ENCODE measurements at regions not wholly inside any gene's neighbourhood (a gene's known extent, or its start where the extent isn't known, plus 50 kb on each side); places are given as distances from the start of the nearest gene placed in this dataset.

DNA sequence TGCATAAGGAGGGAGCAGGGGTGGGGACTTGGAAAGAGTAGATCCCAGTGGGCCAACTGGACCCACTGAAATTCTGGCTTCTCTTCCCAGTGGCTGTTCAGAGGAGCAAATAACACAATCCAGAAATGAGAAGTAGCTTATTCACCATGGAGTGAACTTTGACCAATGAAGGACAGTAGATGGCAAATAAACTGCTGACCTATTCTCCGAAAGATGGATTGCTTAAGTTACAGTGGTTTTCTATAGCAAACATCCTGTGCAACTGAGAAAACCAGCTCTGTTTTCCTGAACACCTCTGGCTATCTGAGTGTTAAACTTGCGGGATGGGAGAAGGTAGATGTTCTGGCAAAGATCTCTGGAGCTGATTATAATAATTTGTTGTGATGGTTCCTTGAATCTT, 325.1 kb downstream of the SPATA31D1 start:
- Histone ChIP-seq H3K4me1 (no peaks in the 10 kb centered on the region), H3K4me3 (no peak overlapping the region), H3K27ac (no peak overlapping the region), H3K27me3 (no peaks in the 10 kb centered on the region), H3K9me3 (no peaks in the 10 kb centered on the region), H3K36me3 (no peaks in the 10 kb centered on the region)
- 83 to 90% methylated on average over 1 to 2 of the region's 2 CpGs for WGBS, 2 donors (ENCODE audit: low coverage in 1 of 2)
- intact Hi-C loops (cut with DNase I; ENCODE audit: low total_unique reads) (no loop called here), in situ Hi-C loops (cut with MboI; ENCODE audit: low pct_ligation_motif_present in 1 of 4, low pct_unique_long_range_greater_than_20kb in 1 of 4, low sequenced_read_pairs in 3 of 4) (loop anchor here in 1 of 4 donors (25.0 kb wide), 1 partner anchor 101 kb away; no protein-coding TSS in a partner anchor)
- DNase-seq = no peak
- TF ChIP-seq POLR2AphosphoS5 (IDR thresholded peaks at IDR 0.05) (no peak), EP300 (IDR thresholded peaks at IDR 0.05; ENCODE audit: low read depth) (no peak)

- no peak overlapping the region for H3K27ac ChIP-seq
- no peak overlapping the region for H3K4me3 ChIP-seq
- intact Hi-C loops (cut with DNase I; ENCODE audit: low total_unique reads) (no loop called here), in situ Hi-C loops (cut with MboI; ENCODE audit: low pct_ligation_motif_present in 1 of 4, low pct_unique_long_range_greater_than_20kb in 1 of 4, low sequenced_read_pairs in 3 of 4) (loop anchor here in 1 of 4 donors (25.0 kb wide), 1 partner anchor 108 kb away; no protein-coding TSS in a partner anchor)
- H3K36me3 ChIP-seq = no peaks in the 10 kb centered on the region
- no peaks in the 10 kb centered on the region for H3K9me3 ChIP-seq
- H3K27me3 ChIP-seq = no peaks in the 10 kb centered on the region
- H3K4me1 ChIP-seq = no peaks in the 10 kb centered on the region
- WGBS, 2 donors (ENCODE audit: low coverage in 1 of 2) = 10 to 57% methylated on average over 1 of the region's 1 CpG
- no peak for DNase-seq
- TF ChIP-seq CTCF (IDR thresholded peaks at IDR 0.05) (no peak), POLR2A (IDR thresholded peaks at IDR 0.05) (no peak), EP300 (IDR thresholded peaks at IDR 0.05; ENCODE audit: low read depth) (no peak), POLR2AphosphoS5 (IDR thresholded peaks at IDR 0.05) (no peak)
These were observed 332.0 kb downstream of the SPATA31D1 start for GRCh38 chr9:82320566-82320965.

GRCh38 chr9:82325907-82326306, 337.3 kb downstream of the SPATA31D1 start:
- WGBS, 2 donors (ENCODE audit: low coverage in 1 of 2) = 92% methylated on average over 2 of the region's 2 CpGs
- in situ Hi-C loops (cut with MboI; ENCODE audit: low pct_ligation_motif_present in 1 of 4, low pct_unique_long_range_greater_than_20kb in 1 of 4, low sequenced_read_pairs in 3 of 4) (no loop called here), intact Hi-C loops (cut with DNase I; ENCODE audit: low total_unique reads) (no loop called here)
- TF ChIP-seq POLR2AphosphoS5 (IDR thresholded peaks at IDR 0.05) (no peak), EP300 (IDR thresholded peaks at IDR 0.05; ENCODE audit: low read depth) (no peak), POLR2A (IDR thresholded peaks at IDR 0.05) (no peak), CTCF (IDR thresholded peaks at IDR 0.05) (no peak)
- Histone ChIP-seq H3K27ac (no peak overlapping the region), H3K4me1 (no peaks in the 10 kb centered on the region), H3K4me3 (no peak overlapping the region), H3K9me3 (no peaks in the 10 kb centered on the region), H3K27me3 (no peaks in the 10 kb centered on the region), H3K36me3 (no peaks in the 10 kb centered on the region)
- DNase-seq = no peak

DNA sequence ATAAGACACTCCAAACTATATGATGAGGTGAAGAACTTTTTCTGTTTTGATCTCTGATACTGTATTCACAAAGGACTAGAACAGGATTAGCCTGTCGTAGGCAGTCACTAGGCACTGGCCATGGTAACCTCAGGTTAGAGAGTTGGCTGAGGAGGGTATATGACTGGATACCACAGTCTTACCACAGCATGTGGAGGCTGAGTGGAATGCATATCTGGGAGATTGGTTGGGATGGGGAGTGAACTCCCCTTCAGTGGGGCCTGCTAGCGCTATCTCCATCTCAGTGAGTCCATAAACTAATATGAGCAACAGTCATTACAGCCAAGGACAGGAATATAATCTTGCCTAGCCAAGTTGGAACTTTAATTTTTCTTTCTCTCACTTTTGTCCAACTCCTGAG, 339.1 kb downstream of the SPATA31D1 start:
- no peak overlapping the region for H3K4me3 ChIP-seq
- no peaks in the 10 kb centered on the region for H3K36me3 ChIP-seq
- intact Hi-C loops (cut with DNase I; ENCODE audit: low total_unique reads) = no loop called here
- H3K4me1 ChIP-seq = no peaks in the 10 kb centered on the region
- H3K27ac ChIP-seq = no peak overlapping the region
- no peak for DNase-seq
- H3K27me3 ChIP-seq = no peaks in the 10 kb centered on the region
- in situ Hi-C loops (cut with MboI; ENCODE audit: low pct_ligation_motif_present in 1 of 4, low pct_unique_long_range_greater_than_20kb in 1 of 4, low sequenced_read_pairs in 3 of 4) = no loop called here
- TF ChIP-seq EP300 (IDR thresholded peaks at IDR 0.05; ENCODE audit: low read depth) (no peak), CTCF (IDR thresholded peaks at IDR 0.05) (no peak), POLR2AphosphoS5 (IDR thresholded peaks at IDR 0.05) (no peak), POLR2A (IDR thresholded peaks at IDR 0.05) (no peak)
- no peaks in the 10 kb centered on the region for H3K9me3 ChIP-seq
- WGBS, 2 donors (ENCODE audit: low coverage in 1 of 2) = 80 to 91% methylated on average over 1 to 2 of the region's 2 CpGs

DNA sequence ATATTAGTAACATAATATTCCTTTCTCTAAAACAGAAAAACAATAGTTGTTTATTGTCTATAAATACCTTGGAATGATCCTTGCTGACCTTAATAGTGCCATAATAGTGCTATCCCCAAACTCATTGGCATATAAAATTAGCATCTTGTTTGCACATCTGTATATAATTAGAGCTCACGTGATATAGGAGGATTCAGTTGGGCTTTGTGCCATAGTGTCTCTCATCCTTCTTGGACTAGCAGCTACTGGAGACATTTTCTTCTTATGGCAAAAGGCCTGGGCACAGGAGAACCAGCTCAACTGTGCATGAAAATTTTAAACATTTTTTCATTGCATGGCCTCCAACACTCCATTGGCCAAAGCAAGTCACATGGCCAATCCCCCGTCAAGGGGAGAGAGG, 342.5 kb downstream of the SPATA31D1 start:
- in situ Hi-C loops (cut with MboI; ENCODE audit: low pct_ligation_motif_present in 1 of 4, low pct_unique_long_range_greater_than_20kb in 1 of 4, low sequenced_read_pairs in 3 of 4) = no loop called here
- 77 to 85% methylated on average over 2 of the region's 2 CpGs for WGBS, 2 donors (ENCODE audit: low coverage in 1 of 2)
- Histone ChIP-seq H3K4me3 (no peak overlapping the region), H3K27me3 (no peaks in the 10 kb centered on the region), H3K36me3 (no peaks in the 10 kb centered on the region), H3K9me3 (no peaks in the 10 kb centered on the region), H3K27ac (no peak overlapping the region), H3K4me1 (no peaks in the 10 kb centered on the region)
- DNase-seq = no peak
- TF ChIP-seq POLR2A (IDR thresholded peaks at IDR 0.05) (no peak), EP300 (IDR thresholded peaks at IDR 0.05; ENCODE audit: low read depth) (no peak), POLR2AphosphoS5 (IDR thresholded peaks at IDR 0.05) (no peak), CTCF (IDR thresholded peaks at IDR 0.05) (no peak)
- intact Hi-C loops (cut with DNase I; ENCODE audit: low total_unique reads) = no loop called here

All from transverse colon (tissue), 4 donors.